ENCODE measurements at regions not wholly inside any gene's neighbourhood (a gene's known extent, or its start where the extent isn't known, plus 50 kb on each side); places are given as distances from the start of the nearest gene placed in this dataset.

DNA sequence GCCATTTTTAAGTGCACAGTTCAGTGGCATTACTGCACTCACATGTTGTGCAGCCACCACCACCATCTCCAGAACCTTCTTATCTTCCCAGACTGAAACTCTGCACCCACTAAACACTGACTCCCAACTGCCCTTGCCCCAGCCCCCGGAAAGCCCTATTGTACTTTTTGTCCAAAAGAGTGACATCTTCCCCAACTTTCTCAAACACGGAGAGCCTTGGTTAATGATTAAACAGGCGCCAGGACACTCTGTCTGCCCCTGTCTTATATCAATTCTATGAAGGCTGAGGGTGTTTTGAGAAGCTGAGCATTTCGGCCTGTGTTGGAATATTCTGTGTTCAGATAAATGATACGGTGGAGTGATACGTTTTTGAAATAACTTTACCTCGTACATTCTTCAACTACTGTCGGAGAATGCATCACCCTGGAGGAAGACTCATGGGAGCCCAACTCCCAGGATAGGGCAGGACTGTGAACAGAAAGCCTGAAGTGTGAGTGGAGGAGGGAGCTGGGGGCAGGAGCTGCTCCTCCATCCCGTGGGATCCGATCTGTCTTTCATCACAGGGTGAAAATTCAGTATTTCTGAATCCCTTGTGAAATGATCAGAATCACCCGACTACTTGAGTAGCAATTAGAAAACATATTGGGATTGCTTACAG is 68.7 kb upstream of the FOXC1 start:
- Histone ChIP-seq H3K4me3 (no peak overlapping the region), H3K27me3 (no peaks in the 10 kb centered on the region), H3K4me1 (peaks cover 5% of the 10 kb centered on the region), H3K27ac (no peak overlapping the region), H3K9me3 (no peaks in the 10 kb centered on the region), H3K36me3 (ENCODE audit: low read depth, missing control alignments) (no peaks in the 10 kb centered on the region)
- DNase-seq, result no peak
- TF ChIP-seq POLR2A (IDR thresholded peaks at IDR 0.05), result no peak
- TF ChIP-seq, protein P1, sequence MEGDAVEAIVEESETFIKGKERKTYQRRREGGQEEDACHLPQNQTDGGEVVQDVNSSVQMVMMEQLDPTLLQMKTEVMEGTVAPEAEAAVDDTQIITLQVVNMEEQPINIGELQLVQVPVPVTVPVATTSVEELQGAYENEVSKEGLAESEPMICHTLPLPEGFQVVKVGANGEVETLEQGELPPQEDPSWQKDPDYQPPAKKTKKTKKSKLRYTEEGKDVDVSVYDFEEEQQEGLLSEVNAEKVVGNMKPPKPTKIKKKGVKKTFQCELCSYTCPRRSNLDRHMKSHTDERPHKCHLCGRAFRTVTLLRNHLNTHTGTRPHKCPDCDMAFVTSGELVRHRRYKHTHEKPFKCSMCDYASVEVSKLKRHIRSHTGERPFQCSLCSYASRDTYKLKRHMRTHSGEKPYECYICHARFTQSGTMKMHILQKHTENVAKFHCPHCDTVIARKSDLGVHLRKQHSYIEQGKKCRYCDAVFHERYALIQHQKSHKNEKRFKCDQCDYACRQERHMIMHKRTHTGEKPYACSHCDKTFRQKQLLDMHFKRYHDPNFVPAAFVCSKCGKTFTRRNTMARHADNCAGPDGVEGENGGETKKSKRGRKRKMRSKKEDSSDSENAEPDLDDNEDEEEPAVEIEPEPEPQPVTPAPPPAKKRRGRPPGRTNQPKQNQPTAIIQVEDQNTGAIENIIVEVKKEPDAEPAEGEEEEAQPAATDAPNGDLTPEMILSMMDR (IDR thresholded peaks at IDR 0.05), result no peak
- intact Hi-C loops (cut with DNase I; ENCODE audit: low total_unique reads), result no loop called here
- WGBS, 2 donors, result 82 to 86% methylated on average over 11 of the region's 11 CpGs

DNA sequence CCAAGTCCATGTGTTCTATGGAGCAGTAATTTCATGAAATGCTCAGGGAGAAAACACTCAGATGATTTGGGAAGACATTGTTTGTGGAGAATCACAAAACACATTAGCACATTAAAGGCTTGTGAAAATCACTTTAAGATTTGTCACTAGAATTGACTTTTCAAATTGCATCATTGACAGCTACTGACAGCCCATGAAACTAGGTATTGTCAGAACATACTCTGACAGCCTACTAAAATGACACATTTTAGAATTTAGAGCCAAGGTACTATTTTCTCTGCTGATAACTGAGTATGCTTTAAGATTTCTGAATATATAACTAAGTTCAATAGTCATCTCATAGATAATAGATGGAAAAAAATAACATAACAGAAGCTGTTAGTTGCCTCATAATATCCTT is 67.4 kb upstream of the FOXC1 start:
- Histone ChIP-seq H3K27me3 (no peaks in the 10 kb centered on the region), H3K9me3 (no peaks in the 10 kb centered on the region), H3K27ac (no peak overlapping the region), H3K4me1 (peaks cover 5% of the 10 kb centered on the region), H3K36me3 (ENCODE audit: low read depth, missing control alignments) (no peaks in the 10 kb centered on the region), H3K4me3 (no peak overlapping the region)
- TF ChIP-seq, protein P1 (IDR thresholded peaks at IDR 0.05), result no peak
- no peak for TF ChIP-seq POLR2A (IDR thresholded peaks at IDR 0.05)
- intact Hi-C loops (cut with DNase I; ENCODE audit: low total_unique reads), result no loop called here
- no peak for DNase-seq

DNA sequence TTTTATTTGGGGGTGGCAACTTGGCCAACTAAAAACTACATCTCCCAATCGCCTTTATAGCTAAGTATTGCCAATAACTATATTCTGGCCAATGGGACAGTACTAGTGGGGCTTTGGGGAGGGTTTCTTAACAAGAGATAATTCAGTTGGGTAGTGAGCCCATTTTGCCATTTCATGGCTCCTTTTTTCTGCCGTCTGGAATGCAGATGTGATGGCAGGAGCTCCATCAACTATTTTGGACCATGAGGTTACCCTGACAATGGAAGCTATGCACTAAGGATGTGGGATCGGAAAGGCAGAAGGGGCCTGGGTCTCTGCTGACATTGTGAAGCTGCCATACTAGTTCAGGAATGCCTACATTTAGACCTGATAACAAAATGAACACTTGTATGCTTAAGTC is 67.0 kb upstream of the FOXC1 start:
- no peaks in the 10 kb centered on the region for H3K36me3 ChIP-seq (ENCODE audit: low read depth, missing control alignments)
- no peaks in the 10 kb centered on the region for H3K27me3 ChIP-seq
- peaks cover 5% of the 10 kb centered on the region for H3K4me1 ChIP-seq
- H3K4me3 ChIP-seq, result no peak overlapping the region
- no peak overlapping the region for H3K27ac ChIP-seq
- no peak for TF ChIP-seq POLR2A (IDR thresholded peaks at IDR 0.05)
- TF ChIP-seq, protein P1 (IDR thresholded peaks at IDR 0.05), result no peak
- DNase-seq, result no peak
- WGBS, 2 donors, result 85 to 100% methylated on average over 3 of the region's 3 CpGs
- no peaks in the 10 kb centered on the region for H3K9me3 ChIP-seq
- intact Hi-C loops (cut with DNase I; ENCODE audit: low total_unique reads), result no loop called here

DNA sequence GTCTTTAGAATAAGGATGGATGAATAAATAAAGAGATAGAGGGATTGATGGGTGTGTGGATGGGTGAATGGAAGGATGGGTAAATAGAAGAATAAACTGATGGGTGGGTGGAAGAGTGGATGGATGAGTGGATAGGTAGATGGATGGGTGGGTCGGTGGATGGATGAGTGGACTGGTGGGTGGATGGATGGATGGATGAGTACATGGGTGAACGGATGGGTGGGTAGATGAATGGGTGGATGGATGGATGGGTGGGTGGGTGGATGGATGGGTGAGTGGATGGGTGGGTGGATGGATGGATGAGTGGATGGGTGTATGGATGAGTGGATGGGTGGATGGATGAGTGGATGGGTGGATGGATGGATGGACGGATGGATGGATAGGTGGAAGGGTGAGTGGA is 65.7 kb upstream of the FOXC1 start:
- Histone ChIP-seq H3K4me1 (no peaks in the 10 kb centered on the region), H3K9me3 (no peaks in the 10 kb centered on the region), H3K4me3 (no peak overlapping the region), H3K36me3 (ENCODE audit: low read depth, missing control alignments) (no peaks in the 10 kb centered on the region), H3K27ac (no peak overlapping the region), H3K27me3 (no peaks in the 10 kb centered on the region)
- no peak for DNase-seq
- WGBS, 2 donors, result 87 to 90% methylated on average over 3 of the region's 3 CpGs
- intact Hi-C loops (cut with DNase I; ENCODE audit: low total_unique reads), result no loop called here
- TF ChIP-seq, protein P1 (IDR thresholded peaks at IDR 0.05), result no peak
- no peak for TF ChIP-seq POLR2A (IDR thresholded peaks at IDR 0.05)

DNA sequence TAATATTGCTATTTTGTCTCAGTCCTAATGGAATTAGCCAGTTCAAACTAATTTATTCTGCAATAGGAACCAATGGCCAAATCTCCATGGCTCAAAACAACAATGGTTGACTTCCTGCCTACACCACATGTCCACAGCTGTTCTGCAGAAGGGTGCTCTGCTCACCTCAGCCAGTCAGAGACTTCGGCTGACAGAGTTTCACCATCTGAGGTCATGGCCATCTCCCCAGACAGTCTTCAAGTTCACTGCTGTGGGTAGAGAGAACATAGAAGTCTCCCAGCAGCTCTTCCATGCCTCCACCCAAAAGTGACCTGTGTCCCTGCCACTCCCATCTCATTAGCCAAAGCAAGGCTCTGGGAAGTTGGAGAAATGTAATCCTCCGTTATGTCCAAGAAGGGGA is 65.1 kb upstream of the FOXC1 start:
- no peak for DNase-seq
- Histone ChIP-seq H3K4me1 (no peaks in the 10 kb centered on the region), H3K9me3 (no peaks in the 10 kb centered on the region), H3K36me3 (ENCODE audit: low read depth, missing control alignments) (no peaks in the 10 kb centered on the region), H3K27me3 (no peaks in the 10 kb centered on the region), H3K27ac (no peak overlapping the region), H3K4me3 (no peak overlapping the region)
- TF ChIP-seq POLR2A (IDR thresholded peaks at IDR 0.05), result no peak
- TF ChIP-seq, protein P1 (IDR thresholded peaks at IDR 0.05), result no peak
- 66 to 79% methylated on average over 2 of the region's 2 CpGs for WGBS, 2 donors
- intact Hi-C loops (cut with DNase I; ENCODE audit: low total_unique reads), result no loop called here

Data from testis (tissue), 2 donors.